ENCODE measurements at regions not wholly inside any gene's neighbourhood (a gene's known extent, or its start where the extent isn't known, plus 50 kb on each side); places are given as distances from the start of the nearest gene placed in this dataset.
A peak's percentile ranks its signal among the peaks of the same experiment; 100 is the strongest.

- DNase-seq = peak; percentile 24
Observed at GRCh38 chr12:84807249-84807648, 105.3 kb downstream of the SLC6A15 start.

GRCh38 chr12:84805474-84805858 is 107.1 kb downstream of the SLC6A15 start:
- DNase-seq = no peak

GRCh38 chr12:84804691-84805473 is 107.7 kb downstream of the SLC6A15 start:
- no peak for DNase-seq

GRCh38 chr12:84803661-84804060 is 108.9 kb downstream of the SLC6A15 start:
- DNase-seq = no peak

- no peak for DNase-seq
Observed at GRCh38 chr12:84802161-84802560, 110.4 kb downstream of the SLC6A15 start.

GRCh38 chr12:84793558-84794367 is 118.8 kb downstream of the SLC6A15 start:
- DNase-seq = no peak

- DNase-seq = no peak
Observed at GRCh38 chr12:84791444-84791843, 121.2 kb downstream of the SLC6A15 start.

- no peak for DNase-seq
Observed at GRCh38 chr12:84789184-84789583, 123.4 kb downstream of the SLC6A15 start.

GRCh38 chr12:84787253-84787652 is 125.3 kb downstream of the SLC6A15 start:
- DNase-seq = no peak

- DNase-seq = no peak
Observed at GRCh38 chr12:84786622-84787021, 126.0 kb downstream of the SLC6A15 start.

- DNase-seq = no peak
Observed at GRCh38 chr12:84785951-84786350, 126.6 kb downstream of the SLC6A15 start.

- DNase-seq = no peak
Observed at GRCh38 chr12:84785281-84785680, 127.3 kb downstream of the SLC6A15 start.

- no peak for DNase-seq
Observed at GRCh38 chr12:84779169-84779568, 133.4 kb downstream of the SLC6A15 start.

GRCh38 chr12:84772281-84772680 is 140.3 kb downstream of the SLC6A15 start:
- no peak for DNase-seq

GRCh38 chr12:84767079-84767478 is 145.5 kb downstream of the SLC6A15 start:
- DNase-seq = no peak

- no peak for DNase-seq
Observed at GRCh38 chr12:84766375-84766774, 146.2 kb downstream of the SLC6A15 start.

- DNase-seq = no peak
Observed at GRCh38 chr12:84764001-84764400, 148.6 kb downstream of the SLC6A15 start.

- DNase-seq = no peak
Observed at GRCh38 chr12:84763107-84763506, 149.5 kb downstream of the SLC6A15 start.

GRCh38 chr12:84760091-84760865 is 152.3 kb downstream of the SLC6A15 start:
- DNase-seq = no peak

GRCh38 chr12:84757978-84758377 is 154.6 kb downstream of the SLC6A15 start:
- no peak for DNase-seq

- DNase-seq = no peak
Observed at GRCh38 chr12:84756961-84757360, 155.6 kb downstream of the SLC6A15 start.

GRCh38 chr12:84745127-84745526 is 167.5 kb downstream of the SLC6A15 start:
- no peak for DNase-seq

- no peak for DNase-seq
Observed at GRCh38 chr12:84741692-84742091, 170.9 kb downstream of the SLC6A15 start.

Data from activated CD4-positive, alpha-beta T cell treated with anti-CD3 and anti-CD28 coated beads, Interleukin-2, amount 50 U/mL, for 16 hours (primary cell).